Liver (tissue), 7 donors: ENCODE measurements at regions not wholly inside any gene's neighbourhood (a gene's known extent, or its start where the extent isn't known, plus 50 kb on each side); places are given as distances from the start of the nearest gene placed in this dataset.

ENCODE experiments used
- DNase-seq: peaks from one replicate; pipeline ENCODE4 v3.0.0-alpha.2; 2017; ENCODE audit warnings: low spot score
- H3K27ac ChIP-seq, 2 donors: one replicate each; pipeline ENCODE4 v1.7.0; 2013; ENCODE audit warnings: inconsistent platforms in 2 of 2, low read length in 2 of 2, control low read depth in 1 of 2, low read depth in 1 of 2, mild to moderate bottlenecking in 1 of 2
- H3K27me3 ChIP-seq, 4 donors: one replicate each; pipeline versions ENCODE4 v1.6.1 to v1.7.0; 2013; ENCODE audit warnings: low read length in 3 of 4, inconsistent platforms in 1 of 4, mild to moderate bottlenecking in 1 of 4, moderate library complexity in 1 of 4; ENCODE audit not compliant: control insufficient read depth in 4 of 4, insufficient read depth in 4 of 4
- H3K36me3 ChIP-seq, 4 donors: one replicate each; pipeline versions ENCODE4 v1.6.1 to v1.7.0; 2013; ENCODE audit warnings: low read length in 3 of 4, mild to moderate bottlenecking in 3 of 4, low read depth in 1 of 4, moderate library complexity in 1 of 4; ENCODE audit not compliant: control insufficient read depth in 4 of 4, insufficient read depth in 3 of 4
- H3K4me1 ChIP-seq, 4 donors: one replicate each; pipeline versions ENCODE4 v1.6.1 to v1.7.0; 2013; ENCODE audit warnings: low read length in 3 of 4, mild to moderate bottlenecking in 3 of 4, moderate library complexity in 1 of 4; ENCODE audit not compliant: control insufficient read depth in 4 of 4, insufficient read depth in 4 of 4
- H3K4me3 ChIP-seq, 3 donors: one replicate each; pipeline versions ENCODE4 v1.6.1 to v1.7.0; 2013; ENCODE audit warnings: low read length in 3 of 3, control low read depth in 1 of 3, low read depth in 1 of 3, mild to moderate bottlenecking in 1 of 3
- H3K9ac ChIP-seq, 2 donors: one replicate each; pipeline ENCODE4 v1.7.0; 2013; ENCODE audit warnings: low read length in 2 of 2, mild to moderate bottlenecking in 2 of 2, moderate library complexity in 2 of 2, control low read depth in 1 of 2, low read depth in 1 of 2
- H3K9me3 ChIP-seq, 4 donors: one replicate each; pipeline versions ENCODE4 v1.6.1 to v1.7.0; 2013; ENCODE audit warnings: low read length in 3 of 4; ENCODE audit not compliant: control insufficient read depth in 4 of 4
- EGR1 ChIP-seq, 2 donors: IDR thresholded peaks; 2 replicates each; pipeline ENCODE4 v1.6.1; 2016 to 2018; ENCODE audit warnings: antibody characterized with exemption in 2 of 2, low read depth in 2 of 2
- FOXA1 ChIP-seq: IDR thresholded peaks from 2 replicates; pipeline ENCODE4 v1.6.1; 2016; ENCODE audit warnings: antibody characterized with exemption
- FOXA2 ChIP-seq: IDR thresholded peaks from 2 replicates; pipeline ENCODE4 v1.6.1; 2016; ENCODE audit warnings: antibody characterized with exemption
- GABPA ChIP-seq, 2 donors: IDR thresholded peaks in 1 of 2; conservative IDR thresholded peaks in 1 of 2; 2 replicates each; pipeline ENCODE4 v1.6.1; 2016; ENCODE audit warnings: antibody characterized with exemption in 2 of 2, mild to moderate bottlenecking in 1 of 2, moderate library complexity in 1 of 2
- HNF4A ChIP-seq, 2 donors: conservative IDR thresholded peaks; 2 replicates each; pipeline ENCODE4 v1.6.1; 2016; ENCODE audit warnings: antibody characterized with exemption in 2 of 2, mild to moderate bottlenecking in 2 of 2
- HNF4G ChIP-seq: IDR thresholded peaks from 2 replicates; pipeline ENCODE4 v1.6.1; 2016; ENCODE audit warnings: antibody characterized with exemption
- RAD21 ChIP-seq, 2 donors: IDR thresholded peaks; 2 replicates each; pipeline ENCODE4 v1.6.1; 2016; ENCODE audit warnings: antibody characterized with exemption in 2 of 2, mild to moderate bottlenecking in 2 of 2
- RXRA ChIP-seq, 2 donors: IDR thresholded peaks; 2 replicates each; pipeline ENCODE4 v1.6.1; 2017 to 2018; ENCODE audit warnings: antibody characterized with exemption in 2 of 2, mild to moderate bottlenecking in 1 of 2
- SP1 ChIP-seq: IDR thresholded peaks from 2 replicates; pipeline ENCODE4 v1.6.1; 2018; ENCODE audit warnings: antibody characterized with exemption, mild to moderate bottlenecking
- TAF1 ChIP-seq: conservative IDR thresholded peaks from 2 replicates; pipeline ENCODE4 v1.6.1; 2016; ENCODE audit warnings: antibody characterized with exemption, mild to moderate bottlenecking
- YY1 ChIP-seq: IDR thresholded peaks from 2 replicates; pipeline ENCODE4 v1.6.1; 2016; ENCODE audit warnings: antibody characterized with exemption, mild to moderate bottlenecking
- WGBS: extraction: QIAGEN DNeasy Blood & Tissue Kit; methylation state at CpG from one replicate; pipeline ENCODE4 v1.1.7; 2013; 5-methylcytosine and 5-hydroxymethylcytosine counted together
- TF ChIP-seq, protein P1 (sequence below): IDR thresholded peaks from 2 replicates; pipeline ENCODE4 v1.6.1; 2016; ENCODE audit warnings: antibody characterized with exemption, mild to moderate bottlenecking
- TF ChIP-seq, protein P2 (sequence below): IDR thresholded peaks from 2 replicates; pipeline ENCODE4 v1.6.1; 2016; ENCODE audit warnings: antibody characterized with exemption
- TF ChIP-seq, protein P3 (sequence below): IDR thresholded peaks from 2 replicates; pipeline ENCODE4 v1.6.1; 2016; ENCODE audit warnings: antibody characterized with exemption
- donor health status: healthy.
- donor health status: healthy.
- donor health status: healthy.
- donor health status: healthy.

DNA sequence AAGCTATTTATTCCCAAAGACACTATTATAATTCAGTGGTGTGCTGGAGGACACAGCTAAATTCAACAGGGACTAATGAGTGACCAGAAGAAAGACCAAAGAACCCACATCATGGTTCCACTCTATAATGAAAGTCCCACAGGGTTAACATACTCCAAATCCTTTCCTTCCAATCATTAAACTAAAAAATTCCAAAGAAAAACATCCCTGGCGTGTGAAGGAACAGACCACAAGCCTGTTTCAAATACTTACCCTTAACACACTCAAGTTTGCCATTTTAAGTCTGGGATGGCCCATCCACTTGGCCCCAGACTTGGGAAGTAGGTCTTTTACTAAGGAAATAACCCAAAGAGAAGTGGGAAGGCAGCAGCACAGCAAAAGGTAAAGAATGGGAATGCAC is 150.1 kb upstream of the CCDC150 start (continued):
- TF ChIP-seq, protein P1, sequence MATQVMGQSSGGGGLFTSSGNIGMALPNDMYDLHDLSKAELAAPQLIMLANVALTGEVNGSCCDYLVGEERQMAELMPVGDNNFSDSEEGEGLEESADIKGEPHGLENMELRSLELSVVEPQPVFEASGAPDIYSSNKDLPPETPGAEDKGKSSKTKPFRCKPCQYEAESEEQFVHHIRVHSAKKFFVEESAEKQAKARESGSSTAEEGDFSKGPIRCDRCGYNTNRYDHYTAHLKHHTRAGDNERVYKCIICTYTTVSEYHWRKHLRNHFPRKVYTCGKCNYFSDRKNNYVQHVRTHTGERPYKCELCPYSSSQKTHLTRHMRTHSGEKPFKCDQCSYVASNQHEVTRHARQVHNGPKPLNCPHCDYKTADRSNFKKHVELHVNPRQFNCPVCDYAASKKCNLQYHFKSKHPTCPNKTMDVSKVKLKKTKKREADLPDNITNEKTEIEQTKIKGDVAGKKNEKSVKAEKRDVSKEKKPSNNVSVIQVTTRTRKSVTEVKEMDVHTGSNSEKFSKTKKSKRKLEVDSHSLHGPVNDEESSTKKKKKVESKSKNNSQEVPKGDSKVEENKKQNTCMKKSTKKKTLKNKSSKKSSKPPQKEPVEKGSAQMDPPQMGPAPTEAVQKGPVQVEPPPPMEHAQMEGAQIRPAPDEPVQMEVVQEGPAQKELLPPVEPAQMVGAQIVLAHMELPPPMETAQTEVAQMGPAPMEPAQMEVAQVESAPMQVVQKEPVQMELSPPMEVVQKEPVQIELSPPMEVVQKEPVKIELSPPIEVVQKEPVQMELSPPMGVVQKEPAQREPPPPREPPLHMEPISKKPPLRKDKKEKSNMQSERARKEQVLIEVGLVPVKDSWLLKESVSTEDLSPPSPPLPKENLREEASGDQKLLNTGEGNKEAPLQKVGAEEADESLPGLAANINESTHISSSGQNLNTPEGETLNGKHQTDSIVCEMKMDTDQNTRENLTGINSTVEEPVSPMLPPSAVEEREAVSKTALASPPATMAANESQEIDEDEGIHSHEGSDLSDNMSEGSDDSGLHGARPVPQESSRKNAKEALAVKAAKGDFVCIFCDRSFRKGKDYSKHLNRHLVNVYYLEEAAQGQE, result no peak
- TF ChIP-seq SP1 (no peak), HNF4G (no peak), FOXA1 (no peak), HNF4A (conservative IDR thresholded peaks at IDR 0.05) (no peak)
- TF ChIP-seq, protein P2, sequence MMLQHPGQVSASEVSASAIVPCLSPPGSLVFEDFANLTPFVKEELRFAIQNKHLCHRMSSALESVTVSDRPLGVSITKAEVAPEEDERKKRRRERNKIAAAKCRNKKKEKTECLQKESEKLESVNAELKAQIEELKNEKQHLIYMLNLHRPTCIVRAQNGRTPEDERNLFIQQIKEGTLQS, result no peak

DNA sequence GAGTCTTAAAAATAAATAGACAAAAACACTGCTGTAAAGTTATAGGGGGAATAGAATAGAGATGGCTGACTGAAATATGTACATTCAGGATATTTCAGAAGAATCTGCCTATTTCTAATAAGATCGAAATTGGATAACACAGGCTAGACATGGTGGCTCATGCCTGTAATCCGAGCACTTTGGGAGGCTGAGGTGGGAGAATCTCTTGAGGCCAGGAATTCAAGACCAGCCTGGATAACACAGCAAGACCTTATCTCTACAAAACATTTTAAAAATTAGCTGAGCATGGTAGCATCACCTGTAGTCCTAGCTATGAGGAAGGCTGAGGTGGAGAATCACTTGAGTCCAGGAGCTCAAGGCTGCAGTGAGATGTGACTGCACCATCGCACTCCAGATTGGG is 146.6 kb upstream of the CCDC150 start:
- H3K36me3 ChIP-seq, result no peaks in the 10 kb centered on the region
- DNase-seq, result no peak
- H3K27me3 ChIP-seq, result no peaks in the 10 kb centered on the region
- H3K4me3 ChIP-seq, result no peak overlapping the region
- H3K9ac ChIP-seq, result no peak overlapping the region
- no peak overlapping the region for H3K27ac ChIP-seq
- H3K9me3 ChIP-seq, result peaks cover 0 to 2% (median 0%) of the 10 kb centered on the region in 4 donors
- no peak for TF ChIP-seq RXRA (IDR thresholded peaks at IDR 0.05)
- TF ChIP-seq HNF4A (conservative IDR thresholded peaks at IDR 0.05), result no peak
- H3K4me1 ChIP-seq, result no peaks in the 10 kb centered on the region
- WGBS, result 94% methylated on average over 3 of the region's 3 CpGs

DNA sequence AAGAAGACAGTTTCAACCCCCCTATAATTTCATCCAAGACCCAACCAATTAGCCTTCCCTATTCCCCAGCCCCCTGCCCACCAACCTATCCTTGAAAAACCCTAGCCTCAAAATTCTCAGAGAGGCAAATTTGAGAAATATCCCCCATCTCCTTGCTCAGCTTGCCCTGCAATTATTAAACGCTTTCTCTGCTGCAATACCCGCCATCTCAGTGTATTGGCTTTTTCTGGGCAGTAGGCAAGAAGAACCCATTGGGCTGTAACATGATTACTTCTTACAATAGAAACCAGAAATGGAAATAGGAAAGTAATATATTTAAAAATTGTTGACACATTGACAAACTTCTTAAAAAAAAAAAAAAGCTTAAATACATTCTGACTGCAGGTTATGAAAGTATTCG is 140.6 kb upstream of the CCDC150 start:
- Histone ChIP-seq H3K4me1 (no peaks in the 10 kb centered on the region), H3K9ac (no peak overlapping the region), H3K27ac (no peak overlapping the region), H3K36me3 (no peaks in the 10 kb centered on the region), H3K27me3 (no peaks in the 10 kb centered on the region), H3K4me3 (no peak overlapping the region), H3K9me3 (peaks cover 0 to 12% (median under 1%) of the 10 kb centered on the region in 4 donors)
- DNase-seq, result no peak
- no peak for TF ChIP-seq TAF1
- TF ChIP-seq GABPA (IDR thresholded peaks at IDR 0.05 in 1 of 2, conservative IDR thresholded peaks at IDR 0.05 in 1 of 2), result no peak
- no peak for TF ChIP-seq EGR1 (IDR thresholded peaks at IDR 0.05; ENCODE audit: low read depth in 2 of 2)
- TF ChIP-seq, protein P2, result no peak
- TF ChIP-seq YY1, result no peak
- no peak for TF ChIP-seq RAD21 (IDR thresholded peaks at IDR 0.05)
- no peak for TF ChIP-seq FOXA2
- TF ChIP-seq, protein P3, sequence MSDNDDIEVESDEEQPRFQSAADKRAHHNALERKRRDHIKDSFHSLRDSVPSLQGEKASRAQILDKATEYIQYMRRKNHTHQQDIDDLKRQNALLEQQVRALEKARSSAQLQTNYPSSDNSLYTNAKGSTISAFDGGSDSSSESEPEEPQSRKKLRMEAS, result no peak
- no peak for TF ChIP-seq SP1
- no peak for TF ChIP-seq FOXA1
- WGBS, result 80% methylated on average over 3 of the region's 3 CpGs
